ENCODE measurements at regions not wholly inside any gene's neighbourhood (a gene's known extent, or its start where the extent isn't known, plus 50 kb on each side); places are given as distances from the start of the nearest gene placed in this dataset.
"Not testable (repeated sequence)": the region's sequence is repeated elsewhere in the genome, so short reads cannot be mapped to it uniquely, and the experiment has no call there.

GRCh38 chr5:101675510-101676219 lies 620.4 kb downstream of the SLCO4C1 start:
- no peak for DNase-seq (ENCODE audit: extremely low spot score, insufficient read length, low read depth)

GRCh38 chr5:101673120-101673519 lies 623.0 kb downstream of the SLCO4C1 start:
- no peak for DNase-seq (ENCODE audit: extremely low spot score, insufficient read length, low read depth)
- FAIRE-seq = no peak

More at GRCh38 chr5:101675510-101676219, 620.4 kb downstream of the SLCO4C1 start:
- no peak for FAIRE-seq

GRCh38 chr5:101664071-101664791 lies 631.9 kb downstream of the SLCO4C1 start:
- DNase-seq (ENCODE audit: extremely low spot score, insufficient read length, low read depth) = no peak
- no peak for FAIRE-seq

GRCh38 chr5:101663543-101663942 lies 632.5 kb downstream of the SLCO4C1 start:
- FAIRE-seq (no peak), DNase-seq (ENCODE audit: extremely low spot score, insufficient read length, low read depth) (no peak)

- no peak for DNase-seq (ENCODE audit: extremely low spot score, insufficient read length, low read depth)
- FAIRE-seq = no peak
These were observed 633.8 kb downstream of the SLCO4C1 start for GRCh38 chr5:101662263-101662662.

GRCh38 chr5:101658433-101658832 lies 637.7 kb downstream of the SLCO4C1 start:
- no peak for FAIRE-seq
- no peak for DNase-seq (ENCODE audit: extremely low spot score, insufficient read length, low read depth)

GRCh38 chr5:101653996-101654395 lies 642.1 kb downstream of the SLCO4C1 start:
- DNase-seq (ENCODE audit: extremely low spot score, insufficient read length, low read depth) (no peak), FAIRE-seq (no peak)

- DNase-seq (ENCODE audit: extremely low spot score, insufficient read length, low read depth) = no peak
- no peak for FAIRE-seq
These were observed 648.2 kb downstream of the SLCO4C1 start for GRCh38 chr5:101647861-101648260.

- no peak for FAIRE-seq
- DNase-seq (ENCODE audit: extremely low spot score, insufficient read length, low read depth) = no peak
These were observed 652.3 kb downstream of the SLCO4C1 start for GRCh38 chr5:101643794-101644193.

GRCh38 chr5:101637599-101637998 lies 658.5 kb downstream of the SLCO4C1 start:
- FAIRE-seq = no peak
- DNase-seq (ENCODE audit: extremely low spot score, insufficient read length, low read depth) = no peak

GRCh38 chr5:101627770-101628169 lies 668.3 kb downstream of the SLCO4C1 start:
- not testable (repeated sequence) for FAIRE-seq; DNase-seq (ENCODE audit: extremely low spot score, insufficient read length, low read depth)

GRCh38 chr5:101626572-101626971 lies 669.5 kb downstream of the SLCO4C1 start:
- no peak for DNase-seq (ENCODE audit: extremely low spot score, insufficient read length, low read depth)

GRCh38 chr5:101611039-101611438 lies 685.0 kb downstream of the SLCO4C1 start:
- no peak for DNase-seq (ENCODE audit: extremely low spot score, insufficient read length, low read depth)
- FAIRE-seq = no peak

More at GRCh38 chr5:101626572-101626971, 669.5 kb downstream of the SLCO4C1 start:
- FAIRE-seq = no peak

- FAIRE-seq (no peak), DNase-seq (ENCODE audit: extremely low spot score, insufficient read length, low read depth) (no peak)
These were observed 687.8 kb downstream of the SLCO4C1 start for GRCh38 chr5:101608322-101608721.

- DNase-seq (ENCODE audit: extremely low spot score, insufficient read length, low read depth) = no peak
- no peak for FAIRE-seq
These were observed 690.4 kb downstream of the SLCO4C1 start for GRCh38 chr5:101605700-101606099.

- no peak for DNase-seq (ENCODE audit: extremely low spot score, insufficient read length, low read depth)
- no peak for FAIRE-seq
These were observed 695.5 kb downstream of the SLCO4C1 start for GRCh38 chr5:101600614-101601013.

GRCh38 chr5:101590384-101590783 lies 687.3 kb upstream of the ST8SIA4 start:
- no peak for DNase-seq (ENCODE audit: extremely low spot score, insufficient read length, low read depth)
- no peak for FAIRE-seq

- DNase-seq (ENCODE audit: extremely low spot score, insufficient read length, low read depth) (no peak), FAIRE-seq (no peak)
These were observed 682.3 kb upstream of the ST8SIA4 start for GRCh38 chr5:101585366-101585765.

- FAIRE-seq (no peak), DNase-seq (ENCODE audit: extremely low spot score, insufficient read length, low read depth) (no peak)
These were observed 677.5 kb upstream of the ST8SIA4 start for GRCh38 chr5:101580591-101580990.

- FAIRE-seq (no peak), DNase-seq (ENCODE audit: extremely low spot score, insufficient read length, low read depth) (no peak)
These were observed 670.9 kb upstream of the ST8SIA4 start for GRCh38 chr5:101574017-101574416.

- no peak for FAIRE-seq
- DNase-seq (ENCODE audit: extremely low spot score, insufficient read length, low read depth) = no peak
These were observed 657.9 kb upstream of the ST8SIA4 start for GRCh38 chr5:101561018-101561417.

Data from GM18507 (cell line).